C4-2B (cell line): ENCODE measurements at regions not wholly inside any gene's neighbourhood (a gene's known extent, or its start where the extent isn't known, plus 50 kb on each side); places are given as distances from the start of the nearest gene placed in this dataset.

Experiments
- CTCF ChIP-seq: fragments of 450-650 bp; conservative IDR thresholded peaks from 2 replicates; pipeline ENCODE4 v1.5.1; 2017; ENCODE audit warnings: mild to moderate bottlenecking
- ZFX ChIP-seq: fragments of 450-650 bp; IDR thresholded peaks from 2 replicates; pipeline ENCODE4 v1.6.1; 2017

GRCh38 chr17:31629696-31630470 lies 229.2 kb downstream of the COPRS start:
- TF ChIP-seq CTCF (no peak), ZFX (no peak)
